ACHN (cell line): ENCODE measurements at regions not wholly inside any gene's neighbourhood (a gene's known extent, or its start where the extent isn't known, plus 50 kb on each side); places are given as distances from the start of the nearest gene placed in this dataset.
A peak's percentile ranks its signal among the peaks of the same experiment; 100 is the strongest.

Source experiments
- DNase-seq: peaks from one replicate; pipeline ENCODE4 v3.0.0-alpha.2; 2015
- in situ Hi-C: cut with HindIII; loops from 2 replicates; pipeline ENCODE4 v1.10.0; 2017; ENCODE audit warnings: low sequenced_read_pairs, low pct_ligation_motif_present, low pct_unique_long_range_greater_than_20kb

DNA sequence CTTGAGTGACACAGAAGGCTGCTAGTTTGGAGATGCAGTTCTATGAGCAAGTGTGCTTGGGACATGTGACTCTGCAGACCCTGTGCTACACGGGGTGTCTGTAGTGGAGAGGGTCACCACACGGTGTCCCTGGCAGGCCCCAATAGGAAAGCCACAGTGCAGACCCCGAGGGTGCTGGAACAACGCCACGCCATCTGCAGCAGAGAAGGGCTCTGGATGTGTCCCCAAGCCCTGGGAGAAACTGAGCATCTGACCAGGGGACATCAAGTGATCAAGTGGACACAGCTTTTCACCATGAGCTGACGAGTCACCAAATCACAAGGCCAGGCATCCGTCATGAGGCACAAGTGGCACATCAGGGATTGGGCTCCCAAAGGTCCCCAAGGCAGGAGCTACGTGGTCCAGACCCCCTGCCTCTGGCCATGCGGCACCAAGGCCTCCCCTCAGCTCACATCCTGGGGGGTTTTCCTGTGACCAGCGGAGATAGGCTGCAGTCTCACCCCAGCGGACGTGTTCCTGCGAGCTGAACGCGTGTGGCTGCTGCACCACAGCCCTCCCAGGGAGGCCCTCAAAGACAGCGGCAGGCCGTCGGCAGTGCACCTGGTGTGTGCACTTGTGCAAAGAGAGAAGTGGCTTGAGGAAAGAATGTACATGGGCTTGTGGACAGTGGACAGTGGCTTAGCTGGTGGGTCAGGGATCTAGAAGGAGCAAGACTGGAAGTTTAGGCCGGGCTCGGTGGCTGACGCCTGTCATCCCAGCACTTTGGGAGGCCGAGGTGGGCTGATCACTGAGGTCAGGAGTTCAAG, 96.7 kb downstream of the RPS6KA4 start:
- in situ Hi-C loops, result no loop called here
- no peak for DNase-seq

DNA sequence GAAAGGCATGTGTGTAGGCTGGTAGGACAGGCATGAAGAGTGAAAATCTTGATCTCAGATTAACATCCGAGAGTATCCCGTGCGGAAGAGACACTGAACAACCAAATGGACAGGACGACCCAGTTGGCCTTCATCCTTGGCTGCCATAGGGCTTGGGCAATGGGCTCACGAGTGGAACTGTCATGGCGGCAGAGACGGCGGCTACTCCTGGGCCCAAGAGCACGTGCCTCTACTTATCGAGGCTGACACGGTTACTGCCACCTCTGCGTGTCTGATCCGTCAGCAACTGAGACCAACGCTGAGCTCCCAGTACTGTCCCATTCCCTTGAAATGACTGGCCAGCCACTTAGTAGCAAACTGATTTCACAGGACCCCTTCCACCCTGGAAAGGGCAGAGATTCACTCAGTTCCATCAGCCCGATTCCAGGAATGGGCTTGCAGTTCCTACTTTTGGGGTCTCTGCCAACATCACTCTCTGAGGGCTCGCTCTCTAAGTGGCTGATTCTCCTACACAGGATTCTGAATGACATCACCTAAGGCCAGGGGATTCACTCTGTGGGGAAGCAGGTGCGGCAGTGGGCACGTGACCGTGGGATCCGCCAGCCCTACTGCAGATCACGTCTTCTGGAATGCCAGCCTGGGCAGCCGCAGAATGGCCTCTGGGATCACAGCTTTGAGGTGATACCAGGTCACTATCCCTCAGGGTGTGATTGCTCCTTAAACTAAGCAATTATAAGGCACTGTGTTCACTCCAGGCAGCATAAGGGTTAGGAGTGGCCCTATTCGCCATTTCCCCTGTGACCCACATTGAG, 97.8 kb downstream of the RPS6KA4 start:
- in situ Hi-C loops, result no loop called here
- DNase-seq, result no peak

DNA sequence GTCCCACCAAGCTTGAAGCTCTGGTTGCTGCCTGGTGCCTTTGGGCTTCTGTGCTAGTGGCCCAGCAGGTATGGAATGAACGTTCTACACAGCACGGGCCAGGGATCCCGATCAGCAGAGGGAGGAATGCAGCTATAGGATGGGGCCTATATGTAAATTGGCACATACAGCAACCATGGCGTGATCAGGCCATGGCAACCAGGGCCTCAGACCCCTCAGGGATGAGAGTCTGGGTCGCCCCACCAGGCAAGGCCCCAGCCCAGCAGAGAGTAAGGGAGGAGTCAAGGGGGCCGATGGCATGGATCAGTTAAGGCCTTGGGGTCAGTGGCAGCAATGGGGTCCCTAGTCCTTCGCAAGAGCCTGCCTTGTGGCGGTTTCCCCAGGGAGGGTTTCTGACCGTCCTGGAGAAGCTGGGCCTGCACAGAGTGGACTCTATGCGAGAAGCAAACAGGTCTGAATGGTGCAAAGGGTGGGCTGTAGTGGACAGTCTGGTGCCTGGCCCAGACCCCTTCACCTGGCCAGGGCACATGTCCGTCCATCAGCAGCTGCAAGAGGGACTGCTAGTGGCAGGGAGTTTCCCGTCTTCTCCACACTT, 98.2 kb upstream of the SLC22A11 start:
- no peak for DNase-seq
- in situ Hi-C loops, result no loop called here

GRCh38 chr11:64458997-64459396, 96.7 kb upstream of the SLC22A11 start:
- DNase-seq, result no peak
- in situ Hi-C loops, result no loop called here

DNA sequence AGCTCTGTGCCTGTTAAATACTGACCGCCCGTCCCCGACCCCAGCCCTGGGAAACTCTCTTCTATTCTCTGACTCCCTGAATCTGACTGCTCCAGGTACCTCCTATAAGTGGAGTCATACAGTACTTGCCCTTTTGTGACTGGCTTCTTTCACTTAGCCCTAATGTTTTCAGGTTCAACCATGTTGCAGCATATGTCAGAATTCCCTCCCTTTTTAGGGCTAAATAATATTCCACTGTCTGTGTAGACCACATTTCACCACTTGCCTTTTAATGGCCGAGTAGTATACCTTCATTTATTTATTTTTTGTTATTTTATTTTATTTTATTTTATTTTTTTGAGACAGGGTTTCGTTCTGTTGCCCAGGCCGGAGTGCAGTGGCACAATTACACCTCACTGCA, 96.1 kb upstream of the SLC22A11 start:
- no peak for DNase-seq
- in situ Hi-C loops, result no loop called here

DNA sequence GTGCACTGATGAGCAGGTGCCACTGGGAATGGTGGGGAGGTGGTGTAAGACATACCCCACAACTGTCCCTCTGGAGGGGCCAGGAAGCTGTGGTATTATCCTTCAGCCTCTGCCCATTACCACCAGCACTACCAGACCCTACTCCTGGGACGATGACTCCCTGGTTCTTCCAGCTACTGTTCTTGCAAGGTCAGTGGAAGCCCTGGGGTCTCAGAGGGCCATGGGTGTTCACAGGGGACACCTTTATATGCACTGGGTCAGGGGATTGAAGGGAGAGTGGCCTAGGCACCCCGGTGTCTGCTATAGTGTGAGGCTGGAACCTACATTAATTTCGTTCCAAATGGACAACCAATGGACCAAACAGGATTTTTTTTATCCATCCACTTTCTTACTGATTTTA, 94.7 kb upstream of the SLC22A11 start:
- in situ Hi-C loops, result no loop called here
- DNase-seq, result no peak

GRCh38 chr11:64466115-64466718, 89.5 kb upstream of the SLC22A11 start:
- in situ Hi-C loops, result no loop called here
- no peak for DNase-seq

DNA sequence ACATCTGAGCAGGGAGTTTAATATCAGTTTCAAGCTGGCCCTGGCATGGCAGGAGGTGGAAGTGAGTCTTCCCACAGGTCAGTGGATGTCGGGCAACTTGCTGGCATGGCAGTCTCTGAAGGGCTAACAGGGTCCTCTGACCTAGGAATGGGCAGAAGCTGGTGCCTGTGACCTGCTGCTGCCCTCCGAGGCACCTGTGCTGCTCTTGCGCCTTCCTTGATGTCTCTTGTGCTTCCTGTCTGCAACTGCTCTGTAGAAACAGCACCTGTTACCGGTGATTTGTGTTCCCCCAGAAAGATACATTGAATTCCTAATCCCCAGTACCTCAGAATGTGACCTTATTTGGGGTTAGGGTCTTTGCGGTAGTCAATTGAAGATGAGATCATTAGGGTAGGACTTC, 86.5 kb upstream of the SLC22A11 start:
- no peak for DNase-seq
- in situ Hi-C loops, result no loop called here

DNA sequence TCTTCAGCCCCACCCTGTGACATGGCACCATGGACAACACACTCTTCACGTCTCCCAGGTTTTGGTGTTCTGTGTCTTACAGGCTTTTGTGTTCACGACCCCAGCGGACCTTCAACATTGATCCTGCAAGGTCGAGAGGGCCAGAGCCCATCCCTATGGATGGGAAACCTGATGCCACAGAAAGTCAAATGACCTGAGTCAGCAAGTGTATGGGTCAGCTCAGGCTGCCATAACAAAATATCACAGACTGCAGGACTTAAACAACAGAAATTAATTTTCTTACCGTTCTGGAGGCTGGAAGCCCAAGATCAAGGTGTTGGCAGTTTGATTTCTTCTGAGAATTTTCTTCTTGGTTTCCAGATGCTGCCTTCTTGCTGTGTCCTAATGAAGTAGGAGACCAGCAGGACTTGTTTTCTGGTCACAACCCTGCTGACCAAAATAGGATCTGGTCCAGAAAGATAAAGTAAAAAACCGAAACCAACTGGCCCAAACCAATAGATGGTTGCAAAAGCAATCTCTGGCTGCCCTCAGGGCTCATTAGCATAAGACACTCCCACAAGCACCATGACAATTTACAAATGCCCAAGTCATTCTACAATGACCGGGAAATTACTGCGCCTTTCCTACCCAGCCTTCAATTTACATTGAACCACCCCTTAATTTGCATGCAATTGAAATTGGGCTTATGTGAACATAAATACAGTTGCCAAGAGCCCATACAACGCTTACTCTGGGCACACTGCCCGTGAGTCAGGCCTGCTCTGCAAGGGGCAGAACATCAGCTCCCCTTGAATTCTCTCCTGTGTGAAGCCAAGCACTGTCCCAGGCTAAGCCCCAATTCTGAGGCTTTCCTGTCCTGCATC, 82.9 kb upstream of the SLC22A11 start:
- in situ Hi-C loops, result no loop called here
- no peak for DNase-seq

- DNase-seq, result no peak
- in situ Hi-C loops, result no loop called here
Observed at GRCh38 chr11:64474680-64475079, 81.1 kb upstream of the SLC22A11 start.

GRCh38 chr11:64475145-64475544, 80.6 kb upstream of the SLC22A11 start:
- in situ Hi-C loops, result no loop called here
- DNase-seq, result no peak

DNA sequence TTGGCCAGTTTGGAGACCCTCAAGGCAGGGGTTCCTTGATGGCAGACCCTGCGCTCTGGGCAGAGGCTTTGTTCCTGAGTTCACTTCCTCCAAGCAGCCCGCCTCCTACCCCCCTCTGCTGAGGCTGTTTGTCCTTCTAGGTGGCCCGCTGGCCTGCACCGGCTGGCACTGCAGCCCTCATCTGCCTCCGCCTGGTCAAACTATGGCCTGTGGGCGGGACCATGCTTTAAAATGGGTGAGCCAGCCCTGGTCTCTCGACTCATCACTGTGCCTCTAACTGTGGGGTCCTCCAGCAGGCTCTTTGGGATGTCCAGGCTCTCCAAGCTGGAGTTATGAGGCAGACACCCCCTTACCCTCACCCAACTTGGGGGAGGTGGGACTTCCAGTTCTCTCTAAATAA, 78.9 kb upstream of the SLC22A11 start:
- no peak for DNase-seq
- in situ Hi-C loops, result no loop called here

DNA sequence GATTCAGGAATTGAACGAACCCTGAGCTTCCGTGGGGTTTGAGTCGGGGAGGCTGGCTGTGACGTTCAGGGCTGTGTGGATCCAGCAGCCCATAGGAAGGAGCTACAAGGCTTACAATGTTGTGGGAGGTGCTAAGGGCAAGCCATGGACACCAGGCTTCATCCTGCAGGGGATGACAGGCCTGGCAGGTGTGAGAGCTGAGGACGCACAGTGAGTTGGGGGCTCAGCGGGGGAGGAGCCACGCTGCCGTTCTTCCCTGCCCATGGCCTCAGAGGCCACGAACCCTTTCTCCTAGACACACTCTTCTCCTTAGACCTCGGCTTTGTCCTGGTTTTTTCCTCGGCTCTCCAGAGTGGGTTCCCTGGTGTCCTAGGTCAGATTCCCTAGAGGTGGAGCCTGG, 78.1 kb upstream of the SLC22A11 start:
- no peak for DNase-seq
- in situ Hi-C loops, result no loop called here

DNA sequence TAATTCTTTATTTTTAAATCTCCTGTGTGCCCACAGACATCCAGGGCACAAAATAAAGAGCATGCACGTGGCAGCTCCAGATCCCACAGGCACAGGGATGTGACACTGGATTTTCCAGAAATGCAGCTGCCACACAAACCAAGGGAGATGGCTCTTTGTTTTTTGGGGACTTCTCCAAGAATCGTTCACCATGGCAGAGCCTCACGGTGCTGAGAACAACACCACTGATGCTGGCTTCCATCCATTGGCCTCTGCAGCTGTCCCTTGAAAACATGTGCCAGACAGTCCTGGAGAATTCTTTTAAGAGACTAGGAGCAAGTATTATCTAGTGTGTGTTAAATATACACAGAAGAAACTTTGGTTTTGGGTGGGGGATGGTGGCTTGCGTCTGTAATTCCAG, 73.2 kb upstream of the SLC22A11 start:
- in situ Hi-C loops, result no loop called here

GRCh38 chr11:64484191-64485022, 71.3 kb upstream of the SLC22A11 start:
- DNase-seq, result no peak
- in situ Hi-C loops, result no loop called here

More for the DNA sequence above, 73.2 kb upstream of the SLC22A11 start:
- DNase-seq, result no peak

DNA sequence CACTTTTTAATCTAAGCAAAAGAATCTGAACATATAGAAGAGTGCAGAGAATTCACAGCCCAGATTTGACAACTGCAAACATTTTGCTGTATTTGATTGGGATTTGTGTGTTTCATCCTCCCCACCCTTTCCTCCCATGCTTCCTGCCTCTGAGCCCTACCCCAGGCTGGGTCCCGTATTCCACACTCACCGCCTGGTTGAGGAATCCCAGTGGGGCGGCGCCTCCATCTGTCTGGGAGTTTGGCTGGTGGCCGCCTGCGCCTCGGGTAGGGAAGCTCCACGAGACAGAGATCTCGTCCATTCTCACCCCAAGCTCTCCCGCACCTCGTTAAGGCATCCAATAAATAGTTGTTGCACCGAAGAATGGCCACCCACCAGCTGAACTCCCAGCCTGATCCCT, 70.7 kb upstream of the SLC22A11 start:
- no peak for DNase-seq
- in situ Hi-C loops, result no loop called here

GRCh38 chr11:64489831-64490441, 65.8 kb upstream of the SLC22A11 start:
- in situ Hi-C loops, result no loop called here
- DNase-seq, result peak; percentile 44
